Neural progenitor cell (in vitro differentiated cells): ENCODE measurements at regions not wholly inside any gene's neighbourhood (a gene's known extent, or its start where the extent isn't known, plus 50 kb on each side); places are given as distances from the start of the nearest gene placed in this dataset.

Source experiments
- DNase-seq: peaks from one replicate; pipeline ENCODE4 v3.0.0-alpha.2; 2016; ENCODE audit warnings: low spot score
- H2AFZ ChIP-seq: fragments of 200-600 bp; sonication (generic); replicated peaks from 2 replicates; pipeline ENCODE4 v1.6.1; 2016; ENCODE audit warnings: antibody characterized with exemption
- H3F3A ChIP-seq: fragments of 200-600 bp; sonication (generic); 2 replicates; pipeline ENCODE4 v1.6.1; 2016; ENCODE audit warnings: antibody characterized with exemption, low read depth
- H3K27ac ChIP-seq: fragments of 200-600 bp; sonication (generic); 2 replicates; pipeline ENCODE4 v1.5.1; 2016; ENCODE audit warnings: mild to moderate bottlenecking
- H3K27me3 ChIP-seq: fragments of 200-600 bp; sonication (generic); 2 replicates; pipeline ENCODE4 v1.6.1; 2016; ENCODE audit warnings: mild to moderate bottlenecking, moderate library complexity
- H3K36me3 ChIP-seq: fragments of 200-600 bp; sonication (generic); 2 replicates; pipeline ENCODE4 v1.5.1; 2016
- H3K4me1 ChIP-seq: fragments of 200-600 bp; sonication (generic); 2 replicates; pipeline ENCODE4 v1.6.1; 2016; ENCODE audit warnings: mixed run types
- H3K4me2 ChIP-seq: fragments of 200-600 bp; sonication (generic); 2 replicates; pipeline ENCODE4 v1.6.1; 2016
- H3K4me3 ChIP-seq: fragments of 200-600 bp; sonication (generic); 2 replicates; pipeline ENCODE4 v1.5.1; 2016
- H3K79me2 ChIP-seq: fragments of 200-600 bp; sonication (generic); 2 replicates; pipeline ENCODE4 v1.6.1; 2016; ENCODE audit warnings: low read depth
- H3K9ac ChIP-seq: fragments of 200-600 bp; sonication (generic); 2 replicates; pipeline ENCODE4 v1.6.1; 2016
- H3K9me3 ChIP-seq: fragments of 200-600 bp; sonication (generic); 2 replicates; pipeline ENCODE4 v1.5.1; 2016; ENCODE audit warnings: low read depth
- H4K20me1 ChIP-seq: fragments of 200-600 bp; sonication (generic); 2 replicates; pipeline ENCODE4 v1.6.1; 2016; ENCODE audit warnings: low read depth
- H3K27ac Mint-ChIP-seq: 3 replicates; pipeline ENCODE4 v1.8.0; 2021; ENCODE audit warnings: mixed read lengths
- H3K27me3 Mint-ChIP-seq: 2 replicates; pipeline ENCODE4 v1.8.0; 2022; ENCODE audit warnings: low read depth, mild to moderate bottlenecking, inconsistent platforms, moderate library complexity, mixed read lengths; ENCODE audit not compliant: insufficient read depth
- H3K36me3 Mint-ChIP-seq: 3 replicates; pipeline ENCODE4 v1.8.0; 2021; ENCODE audit warnings: mixed read lengths
- H3K4me1 Mint-ChIP-seq: 3 replicates; pipeline ENCODE4 v1.8.0; 2021; ENCODE audit warnings: mixed read lengths
- H3K4me3 Mint-ChIP-seq: 3 replicates; pipeline ENCODE4 v1.8.0; 2021; ENCODE audit warnings: mild to moderate bottlenecking, moderate library complexity, mixed read lengths
- H3K9me3 Mint-ChIP-seq: 3 replicates; pipeline ENCODE4 v1.8.0; 2020; ENCODE audit warnings: mixed read lengths
- CTCF ChIP-seq: fragments of 200-600 bp; sonication (generic); IDR thresholded peaks from 2 replicates; pipeline ENCODE4 v1.5.1; 2017; ENCODE audit warnings: antibody characterized with exemption, mild to moderate bottlenecking
- EZH2 ChIP-seq: fragments of 200-600 bp; sonication (generic); IDR thresholded peaks from 2 replicates; pipeline ENCODE4 v1.6.1; 2017; ENCODE audit warnings: antibody characterized with exemption, mild to moderate bottlenecking, moderate library complexity
- EZH2phosphoT487 ChIP-seq: fragments of 200-600 bp; sonication (generic); IDR thresholded peaks from 2 replicates; pipeline ENCODE4 v1.6.1; 2017; ENCODE audit warnings: antibody characterized with exemption

- no peak overlapping the region for H3K9ac ChIP-seq
- H3K79me2 ChIP-seq = no peaks in the 10 kb centered on the region
- no peaks in the 10 kb centered on the region for H3K9me3 ChIP-seq
- no peak overlapping the region for H3K27ac ChIP-seq
- H3K4me1 Mint-ChIP-seq = no peaks in the 10 kb centered on the region
- no peak overlapping the region for H3K4me3 ChIP-seq
- TF ChIP-seq EZH2phosphoT487 = no peak
- TF ChIP-seq CTCF = no peak
- DNase-seq = no peak
- H3K4me2 ChIP-seq = no peak overlapping the region
- H4K20me1 ChIP-seq = no peaks in the 10 kb centered on the region
- H3K27ac Mint-ChIP-seq = no peak overlapping the region
- H3F3A ChIP-seq = no peaks in the 10 kb centered on the region
- H3K4me3 Mint-ChIP-seq = no peak overlapping the region
- H3K36me3 Mint-ChIP-seq = no peaks in the 10 kb centered on the region
- no peaks in the 10 kb centered on the region for H3K27me3 Mint-ChIP-seq
- no peaks in the 10 kb centered on the region for H3K4me1 ChIP-seq
- no peaks in the 10 kb centered on the region for H3K9me3 Mint-ChIP-seq
- H3K27me3 ChIP-seq = no peaks in the 10 kb centered on the region
- no peak overlapping the region for H2AFZ ChIP-seq
- H3K36me3 ChIP-seq = no peaks in the 10 kb centered on the region
These were observed 801.9 kb downstream of the BRINP3 start for GRCh38 chr1:189675712-189676244.

- no peaks in the 10 kb centered on the region for H3K79me2 ChIP-seq
- Mint-ChIP-seq H3K4me3 (no peak overlapping the region), H3K27me3 (no peaks in the 10 kb centered on the region), H3K9me3 (no peaks in the 10 kb centered on the region), H3K36me3 (no peaks in the 10 kb centered on the region), H3K4me1 (no peaks in the 10 kb centered on the region), H3K27ac (no peak overlapping the region)
- no peak overlapping the region for H3K27ac ChIP-seq
- no peaks in the 10 kb centered on the region for H3K36me3 ChIP-seq
- no peaks in the 10 kb centered on the region for H3F3A ChIP-seq
- no peak for DNase-seq
- no peaks in the 10 kb centered on the region for H4K20me1 ChIP-seq
- H3K4me2 ChIP-seq = no peak overlapping the region
- H3K27me3 ChIP-seq = no peaks in the 10 kb centered on the region
- peak; percentile 53 for TF ChIP-seq CTCF
- TF ChIP-seq EZH2 = no peak
- no peaks in the 10 kb centered on the region for H3K4me1 ChIP-seq
- no peak overlapping the region for H3K9ac ChIP-seq
- no peaks in the 10 kb centered on the region for H3K9me3 ChIP-seq
- no peak overlapping the region for H2AFZ ChIP-seq
- H3K4me3 ChIP-seq = no peak overlapping the region
These were observed 798.9 kb downstream of the BRINP3 start for GRCh38 chr1:189678779-189679178.

- peak overlapping the region; percentile 19 for H2AFZ ChIP-seq
- no peaks in the 10 kb centered on the region for H3K36me3 Mint-ChIP-seq
These were observed 796.3 kb downstream of the BRINP3 start for GRCh38 chr1:189681252-189681919.

More at GRCh38 chr1:189681252-189681919, 796.3 kb downstream of the BRINP3 start:
- Histone ChIP-seq H3K4me1 (no peaks in the 10 kb centered on the region), H3K27me3 (no peaks in the 10 kb centered on the region), H3K9ac (no peak overlapping the region), H3K4me2 (no peak overlapping the region), H3K4me3 (no peak overlapping the region), H3K27ac (no peak overlapping the region), H4K20me1 (no peaks in the 10 kb centered on the region), H3F3A (no peaks in the 10 kb centered on the region), H3K9me3 (no peaks in the 10 kb centered on the region), H3K79me2 (no peaks in the 10 kb centered on the region), H3K36me3 (no peaks in the 10 kb centered on the region)
- TF ChIP-seq EZH2 = no peak
- TF ChIP-seq CTCF = no peak
- no peak for TF ChIP-seq EZH2phosphoT487
- no peaks in the 10 kb centered on the region for H3K27me3 Mint-ChIP-seq
- no peak for DNase-seq
- H3K4me3 Mint-ChIP-seq = no peak overlapping the region
- no peaks in the 10 kb centered on the region for H3K9me3 Mint-ChIP-seq
- H3K4me1 Mint-ChIP-seq = no peaks in the 10 kb centered on the region
- no peak overlapping the region for H3K27ac Mint-ChIP-seq
